Stimulated activated naive CD4-positive, alpha-beta T cell treated with Interleukin-2 at 50 U/mL for 16 hours (primary cell): ENCODE measurements at regions not wholly inside any gene's neighbourhood (a gene's known extent, or its start where the extent isn't known, plus 50 kb on each side); places are given as distances from the start of the nearest gene placed in this dataset.

ENCODE experiments used
- DNase-seq: peaks from one replicate; lab custom pipeline; 2025; lab: John Stamatoyannopoulos, UW

GRCh38 chr5:2262620-2263019, 379.9 kb upstream of the IRX4 start:
- DNase-seq: no peak

GRCh38 chr5:2261004-2261703, 378.4 kb upstream of the IRX4 start:
- DNase-seq: no peak

GRCh38 chr5:2260211-2261003, 377.7 kb upstream of the IRX4 start:
- no peak for DNase-seq

GRCh38 chr5:2259494-2260107, 376.9 kb upstream of the IRX4 start:
- DNase-seq: no peak

GRCh38 chr5:2258861-2259260, 376.1 kb upstream of the IRX4 start:
- no peak for DNase-seq

GRCh38 chr5:2257326-2258244, 374.9 kb upstream of the IRX4 start:
- no peak for DNase-seq

- no peak for DNase-seq
These were observed 374.1 kb upstream of the IRX4 start for GRCh38 chr5:2256691-2257280.

- DNase-seq: no peak
These were observed 373.4 kb upstream of the IRX4 start for GRCh38 chr5:2255915-2256690.

GRCh38 chr5:2254880-2255750, 372.4 kb upstream of the IRX4 start:
- no peak for DNase-seq

- no peak for DNase-seq
These were observed 371.7 kb upstream of the IRX4 start for GRCh38 chr5:2254406-2254805.

GRCh38 chr5:2253040-2253975, 370.6 kb upstream of the IRX4 start:
- no peak for DNase-seq

GRCh38 chr5:2251751-2252150, 369.0 kb upstream of the IRX4 start:
- no peak for DNase-seq

- DNase-seq: no peak
These were observed 368.6 kb upstream of the IRX4 start for GRCh38 chr5:2251298-2251697.

GRCh38 chr5:2250365-2250950, 367.7 kb upstream of the IRX4 start:
- DNase-seq: no peak

- DNase-seq: no peak
These were observed 366.7 kb upstream of the IRX4 start for GRCh38 chr5:2249442-2249841.

GRCh38 chr5:2249026-2249425, 366.3 kb upstream of the IRX4 start:
- no peak for DNase-seq

- no peak for DNase-seq
These were observed 359.8 kb upstream of the IRX4 start for GRCh38 chr5:2242539-2242938.

- no peak for DNase-seq
These were observed 359.1 kb upstream of the IRX4 start for GRCh38 chr5:2241842-2242241.
